Hematopoietic multipotent progenitor cell (in vitro differentiated cells): ENCODE measurements at regions not wholly inside any gene's neighbourhood (a gene's known extent, or its start where the extent isn't known, plus 50 kb on each side); places are given as distances from the start of the nearest gene placed in this dataset.
A peak's percentile ranks its signal among the peaks of the same experiment; 100 is the strongest.
"Not testable (repeated sequence)": the region's sequence is repeated elsewhere in the genome, so short reads cannot be mapped to it uniquely, and the experiment has no call there.

Experiments
- DNase-seq, 3 donors: peaks; one replicate each; pipeline ENCODE4 v3.0.0-alpha.2; 2011 to 2015; ENCODE audit warnings: low read depth in 2 of 3, low spot score in 2 of 3

DNA sequence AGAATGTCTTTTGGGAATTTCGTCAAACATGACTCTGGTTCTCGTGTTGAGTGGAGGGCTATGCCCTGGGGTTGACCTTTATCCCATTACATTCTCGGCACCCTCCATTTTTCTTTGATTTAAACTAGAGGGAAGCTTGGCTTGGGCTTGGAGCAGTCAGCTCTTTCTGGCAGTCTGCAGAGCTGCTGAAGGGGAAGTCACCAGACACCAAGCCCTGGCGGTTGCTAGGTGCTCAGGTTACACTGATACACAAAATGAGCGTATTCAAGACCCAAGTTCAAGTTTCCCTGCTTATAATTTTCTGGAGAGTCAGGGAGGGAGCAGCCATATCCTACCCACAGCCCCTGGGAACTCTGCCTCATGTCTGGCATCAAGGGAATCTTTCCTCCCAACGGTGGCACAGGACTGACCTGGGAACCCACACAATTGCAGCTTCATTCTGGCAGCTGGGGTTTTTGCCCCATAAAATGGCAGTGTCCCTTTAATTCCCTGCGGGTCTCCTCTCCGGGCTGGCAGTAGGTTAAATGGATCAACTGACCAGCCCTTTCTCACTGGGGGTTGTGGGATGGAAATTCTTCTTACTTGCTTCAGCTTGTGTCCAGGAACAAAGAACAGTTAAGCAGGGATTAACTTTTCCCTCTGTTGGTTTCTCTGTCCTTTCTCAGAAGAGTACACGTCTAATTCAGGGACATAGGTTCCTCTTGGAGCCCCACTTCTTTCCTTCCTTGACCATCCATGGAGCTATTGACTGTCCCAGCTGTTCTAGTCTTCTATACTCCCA lies 110.0 kb upstream of the DLG1 start:
- DNase-seq, result no peak

DNA sequence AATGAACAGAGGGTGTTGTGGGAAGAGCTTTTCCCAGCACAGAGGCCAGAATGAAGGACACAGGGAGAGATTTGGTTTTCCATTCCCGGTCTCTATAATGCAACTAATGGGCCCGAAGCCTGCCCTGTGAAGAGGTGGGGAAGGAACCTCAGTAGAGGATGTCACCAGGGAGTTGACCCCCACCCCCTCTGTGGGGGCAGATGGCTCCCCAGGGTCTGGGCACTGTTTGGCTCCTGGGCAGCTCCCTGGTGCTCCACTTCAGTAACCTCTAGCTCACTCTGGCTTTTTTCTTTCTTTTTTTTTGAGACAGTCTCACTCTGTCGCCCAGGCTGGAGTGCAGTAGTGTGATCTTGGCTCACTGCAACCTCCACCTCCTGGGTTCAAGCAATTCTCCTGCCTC lies 109.1 kb upstream of the DLG1 start:
- no peak for DNase-seq

DNA sequence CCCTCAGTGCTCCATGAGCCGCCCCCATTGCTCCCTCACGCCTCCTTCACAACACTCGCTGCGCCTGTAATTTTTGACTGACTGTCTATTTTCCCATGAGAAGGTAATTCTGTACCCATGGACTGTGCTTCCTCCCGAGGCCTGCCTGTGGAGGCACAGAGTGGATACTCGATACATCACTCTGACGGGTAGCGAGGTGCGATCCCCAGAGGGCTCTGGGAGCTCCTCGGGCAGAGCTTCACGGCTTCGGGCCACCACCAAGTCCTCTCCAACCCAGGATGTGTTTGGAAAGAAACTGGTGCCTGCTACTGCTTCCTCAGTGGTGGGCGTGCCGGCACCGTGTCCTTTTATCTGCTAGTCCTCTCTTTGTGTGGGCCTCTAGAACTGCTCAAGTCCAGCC lies 108.6 kb upstream of the DLG1 start:
- no peak for DNase-seq

DNA sequence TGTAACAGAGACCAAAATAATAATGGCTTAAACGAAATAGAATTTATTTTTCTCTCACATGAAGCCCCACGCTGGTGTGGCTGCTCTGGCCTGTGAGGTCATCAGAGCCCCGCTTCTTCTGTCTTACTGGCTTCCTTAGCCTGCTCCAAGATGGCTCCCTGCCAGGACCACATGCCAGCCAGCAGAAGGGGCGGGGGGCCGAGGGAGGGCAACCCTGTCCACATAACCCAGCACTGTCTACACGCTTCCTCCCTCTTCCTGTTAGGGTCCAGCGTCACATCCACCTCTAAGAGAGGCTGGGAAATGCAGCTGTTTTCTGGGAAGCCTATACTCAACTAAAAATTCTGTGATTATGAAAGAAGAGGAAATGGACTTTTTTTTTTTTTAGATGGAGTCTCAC lies 107.9 kb upstream of the DLG1 start:
- DNase-seq, result peak in 2 of 3 donors; percentile 20 to 51

DNA sequence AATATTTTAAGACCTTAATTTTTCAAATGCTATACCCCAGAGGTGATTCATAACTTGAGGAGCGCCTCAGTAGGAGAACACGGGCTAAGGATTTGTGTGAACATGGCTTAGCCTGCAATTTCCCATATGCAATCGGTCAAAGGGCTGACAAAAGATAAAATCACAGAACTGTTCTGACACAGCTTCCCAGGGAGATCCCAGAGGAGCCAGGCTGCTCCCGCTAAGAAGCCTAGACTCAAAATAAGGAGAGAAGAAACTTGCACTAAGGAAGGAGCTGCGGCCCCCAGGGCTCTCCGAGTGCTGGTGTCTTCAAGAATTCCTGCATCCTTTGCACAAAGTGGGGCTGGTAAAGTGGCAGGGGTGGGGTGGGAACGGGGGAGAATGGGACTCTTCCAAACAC lies 106.3 kb upstream of the DLG1 start:
- no peak for DNase-seq

DNA sequence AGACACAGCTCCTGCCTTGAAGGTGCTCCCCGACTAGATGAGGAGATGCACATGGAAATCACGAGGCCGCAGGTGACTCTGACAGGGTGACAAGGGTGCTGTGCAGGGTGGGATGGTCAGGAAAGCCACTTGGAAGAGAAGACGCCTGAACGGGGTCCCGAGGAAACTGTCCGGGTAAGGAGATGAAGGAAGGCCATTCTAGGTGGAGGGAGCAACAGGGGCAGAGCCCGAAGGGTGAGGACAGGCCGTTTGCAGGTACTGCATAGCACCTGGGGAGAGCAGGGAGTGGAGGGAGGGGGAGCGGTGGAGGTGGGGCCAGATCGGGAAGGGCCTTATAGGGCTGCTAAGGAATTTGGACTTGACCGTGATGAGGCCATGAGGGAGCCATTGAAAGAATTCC lies 105.6 kb upstream of the DLG1 start:
- no peak for DNase-seq

DNA sequence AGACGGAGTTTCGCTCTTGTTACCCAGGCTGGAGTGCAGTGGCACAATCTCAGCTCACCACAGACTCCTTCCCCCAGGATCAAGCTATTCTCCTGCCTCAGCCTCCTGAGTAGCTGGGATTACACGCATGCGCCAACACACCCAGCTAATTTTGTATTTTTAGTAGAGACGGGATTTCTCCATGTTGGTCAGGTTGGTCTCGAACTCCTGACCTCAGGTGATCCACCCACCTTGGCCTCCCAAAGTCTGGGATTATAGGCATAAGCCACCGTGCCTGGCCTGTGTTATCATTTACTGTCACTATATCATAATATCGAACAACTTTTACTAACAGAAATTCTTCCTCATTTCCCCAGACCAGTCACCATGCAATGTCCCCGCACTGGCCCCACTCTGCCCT lies 104.0 kb upstream of the DLG1 start:
- DNase-seq, result not testable (repeated sequence)

DNA sequence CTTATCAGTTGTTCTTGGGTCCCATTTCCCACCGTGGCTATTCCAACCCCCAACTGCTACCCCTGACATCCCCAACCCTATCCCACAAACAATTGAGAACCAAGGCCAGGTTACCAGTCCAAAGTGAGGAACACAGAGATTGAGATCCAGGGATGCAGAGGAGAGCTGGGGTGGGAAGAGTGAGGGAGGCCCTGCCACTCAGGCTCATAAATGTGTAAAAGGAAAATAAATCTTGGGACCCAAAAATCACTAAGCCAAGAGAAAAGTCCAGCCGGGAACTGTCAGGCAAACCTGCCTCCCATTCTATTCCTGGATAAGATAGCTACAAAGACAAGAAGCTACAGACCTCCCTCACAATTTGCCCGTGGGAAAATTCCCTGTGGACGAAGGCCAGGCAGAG lies 101.1 kb upstream of the DLG1 start:
- no peak for DNase-seq

DNA sequence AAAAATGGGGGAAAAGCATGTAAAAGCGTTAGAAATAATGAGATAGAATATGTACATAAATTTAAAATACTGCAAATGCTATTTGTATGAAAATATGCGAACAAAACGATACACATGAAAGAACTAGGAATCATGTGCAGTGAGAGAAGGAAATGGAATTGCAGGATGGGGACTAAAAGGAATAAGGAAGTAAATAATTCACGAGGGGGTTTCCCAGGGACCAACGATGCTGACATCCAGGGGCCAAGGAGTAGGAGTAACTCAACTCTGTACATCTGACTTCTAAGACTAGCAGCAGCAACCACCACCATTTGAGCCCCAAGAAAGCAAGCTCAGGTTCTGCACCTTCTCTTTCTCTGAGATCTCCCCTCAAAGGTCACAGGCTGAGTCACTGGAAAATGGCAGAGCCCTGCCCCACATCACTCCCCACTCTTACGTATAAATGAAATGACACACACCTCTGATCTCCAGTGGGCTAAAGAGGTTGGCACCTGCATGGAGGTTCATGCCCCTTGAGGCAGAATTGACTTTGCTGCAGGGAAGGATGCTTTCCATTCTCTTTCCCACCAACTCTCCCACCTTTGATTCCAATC lies 100.0 kb upstream of the DLG1 start:
- DNase-seq, result no peak

DNA sequence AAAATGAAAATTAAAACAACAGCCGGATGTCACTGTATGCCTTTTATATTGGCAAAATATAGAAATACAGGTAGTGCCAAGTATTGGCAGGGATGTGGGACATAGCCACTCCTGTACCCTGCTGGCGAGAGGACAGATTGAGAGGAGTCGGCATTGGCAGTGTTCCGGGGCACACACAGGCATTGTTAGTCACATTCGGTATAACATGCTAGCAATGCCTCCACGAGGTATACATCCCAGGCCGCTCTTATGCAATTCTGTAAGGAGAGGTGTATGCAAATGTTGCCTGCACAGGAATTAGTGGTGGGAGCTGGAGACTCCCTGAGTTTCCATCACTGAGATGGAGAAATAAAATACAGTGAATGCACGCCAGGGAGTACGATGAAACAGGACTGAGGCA lies 99.4 kb upstream of the DLG1 start:
- no peak for DNase-seq

DNA sequence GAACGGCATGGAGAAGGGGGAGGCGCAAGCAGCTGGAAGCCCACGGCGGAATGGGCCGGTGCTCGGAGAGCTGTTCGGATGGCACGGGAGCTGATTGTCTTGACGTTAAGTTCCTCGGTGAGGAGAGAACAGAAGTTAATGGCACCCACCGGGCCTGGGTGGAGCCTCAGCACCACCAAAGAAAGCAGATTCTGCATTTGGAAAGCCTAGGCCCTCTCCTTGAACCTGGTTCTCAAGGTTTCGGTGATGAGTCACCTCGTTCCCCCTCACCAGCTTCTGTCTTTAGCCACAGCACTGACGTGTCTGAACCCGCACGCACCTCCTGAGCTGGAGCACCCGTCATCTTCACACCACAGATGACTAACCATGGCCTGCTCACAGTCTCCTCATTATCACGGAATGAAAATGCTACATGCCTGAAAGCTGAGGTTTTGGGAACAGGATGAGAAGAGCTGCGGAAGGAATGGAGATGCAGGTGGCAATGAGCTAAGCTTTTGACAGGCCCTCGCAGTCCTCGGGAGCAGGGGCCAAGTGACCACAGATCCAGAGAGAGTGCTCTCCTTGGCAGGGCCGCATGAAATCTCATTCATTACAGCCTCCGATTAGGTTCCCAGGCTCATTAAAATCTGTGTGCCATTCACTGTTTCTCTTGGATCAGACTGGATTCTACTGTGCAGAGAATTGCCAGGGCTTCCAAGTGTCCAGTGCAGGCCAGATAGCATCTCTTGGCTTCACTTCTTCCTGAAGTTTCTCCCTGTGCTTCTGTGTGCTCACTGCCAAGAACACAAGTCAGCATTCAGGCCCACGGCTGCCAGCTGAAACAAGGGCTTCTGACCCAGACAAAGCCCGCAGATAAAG lies 96.3 kb upstream of the DLG1 start:
- no peak for DNase-seq

DNA sequence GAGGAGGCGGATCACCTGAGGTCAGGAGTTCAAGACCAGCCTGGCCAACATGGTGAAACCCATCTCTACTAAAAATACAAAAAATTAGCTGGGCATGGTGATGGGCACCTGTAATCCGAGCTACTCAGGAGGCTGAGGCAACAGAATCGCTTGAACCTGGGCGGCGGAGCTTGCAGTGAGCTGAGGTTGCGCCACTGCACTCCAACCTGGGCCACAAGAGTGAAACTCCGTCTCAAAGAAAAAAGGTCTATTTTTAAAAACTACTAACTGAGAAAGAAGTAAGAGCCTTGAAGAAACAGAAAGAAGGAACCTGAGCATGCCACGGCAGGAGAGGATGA lies 95.7 kb upstream of the DLG1 start:
- not testable (repeated sequence) for DNase-seq

DNA sequence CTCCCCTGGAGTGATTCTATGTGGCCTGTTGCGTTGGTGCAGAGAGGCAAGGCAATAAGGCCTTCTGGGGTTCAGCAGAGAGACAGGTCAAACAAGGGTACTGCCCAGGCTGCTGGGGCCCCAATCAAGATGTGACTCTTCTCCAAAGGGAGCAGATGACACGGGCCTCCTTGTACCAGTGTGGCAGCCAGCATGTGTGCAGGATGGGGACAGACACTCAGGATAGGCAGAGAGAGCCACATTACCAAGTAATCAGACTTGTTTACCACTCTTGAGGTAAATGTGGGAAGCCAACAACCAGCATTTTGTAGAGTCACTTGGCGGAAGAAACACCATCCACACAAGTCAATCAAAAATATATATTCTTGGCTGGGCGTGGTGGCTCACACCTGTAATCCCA lies 95.3 kb upstream of the DLG1 start:
- no peak for DNase-seq

DNA sequence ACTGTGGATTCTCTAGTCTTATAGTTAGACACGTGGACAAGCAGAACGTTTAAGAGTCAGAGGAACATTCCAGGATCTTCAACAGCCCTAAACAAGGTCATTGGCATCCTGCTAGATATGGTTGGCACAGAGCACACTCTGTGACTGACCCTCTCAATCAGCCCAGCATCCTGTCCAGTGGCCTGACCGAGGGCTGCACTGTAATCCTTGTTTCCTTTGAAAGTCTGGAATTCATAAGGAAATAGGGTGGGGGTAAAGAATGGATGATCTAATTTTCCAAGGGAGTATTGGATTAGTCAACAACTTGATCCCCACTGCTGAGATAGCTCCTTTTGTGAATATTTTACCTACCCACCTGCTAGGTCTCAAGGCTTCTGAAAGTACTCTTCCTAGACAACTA lies 94.5 kb upstream of the DLG1 start:
- DNase-seq, result no peak

DNA sequence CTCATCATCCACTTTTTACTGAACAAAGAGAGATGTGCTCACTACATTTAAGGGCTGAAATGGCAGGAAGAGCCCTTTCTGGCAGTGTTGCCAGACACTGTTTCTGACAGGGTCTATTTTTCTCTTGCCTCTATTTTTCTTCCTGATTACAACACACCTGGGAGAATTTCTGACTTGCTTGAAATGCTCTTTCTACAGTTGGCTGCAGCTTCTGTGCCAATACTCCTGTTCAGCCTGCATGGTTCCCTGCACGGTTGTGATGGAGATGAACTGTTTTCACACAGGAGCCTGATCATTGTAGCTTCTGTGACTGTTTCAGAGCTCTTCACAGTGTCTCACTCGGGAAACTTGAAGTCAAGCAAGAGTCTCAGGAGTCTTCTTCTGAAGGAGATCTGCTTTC lies 83.0 kb upstream of the DLG1 start:
- DNase-seq, result no peak

DNA sequence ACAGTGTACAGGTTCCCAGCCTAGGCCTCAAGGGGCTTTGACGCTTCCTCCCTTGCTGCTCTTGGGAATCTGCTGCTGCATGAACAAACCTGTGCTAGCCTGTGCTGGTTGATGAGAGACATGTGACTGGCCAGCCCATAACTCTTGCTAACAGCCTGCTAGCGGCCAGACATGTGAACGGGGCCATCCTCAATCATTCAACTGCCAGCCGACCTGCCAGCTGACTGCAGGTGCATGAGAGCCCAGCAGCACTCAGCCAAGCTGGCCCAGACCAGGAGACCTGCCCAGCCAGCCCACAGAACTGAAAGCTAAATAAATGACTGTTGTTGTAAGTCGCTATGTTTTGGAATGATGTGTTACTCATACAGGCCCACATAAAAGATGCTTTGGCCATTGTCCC lies 82.4 kb upstream of the DLG1 start:
- DNase-seq, result no peak

DNA sequence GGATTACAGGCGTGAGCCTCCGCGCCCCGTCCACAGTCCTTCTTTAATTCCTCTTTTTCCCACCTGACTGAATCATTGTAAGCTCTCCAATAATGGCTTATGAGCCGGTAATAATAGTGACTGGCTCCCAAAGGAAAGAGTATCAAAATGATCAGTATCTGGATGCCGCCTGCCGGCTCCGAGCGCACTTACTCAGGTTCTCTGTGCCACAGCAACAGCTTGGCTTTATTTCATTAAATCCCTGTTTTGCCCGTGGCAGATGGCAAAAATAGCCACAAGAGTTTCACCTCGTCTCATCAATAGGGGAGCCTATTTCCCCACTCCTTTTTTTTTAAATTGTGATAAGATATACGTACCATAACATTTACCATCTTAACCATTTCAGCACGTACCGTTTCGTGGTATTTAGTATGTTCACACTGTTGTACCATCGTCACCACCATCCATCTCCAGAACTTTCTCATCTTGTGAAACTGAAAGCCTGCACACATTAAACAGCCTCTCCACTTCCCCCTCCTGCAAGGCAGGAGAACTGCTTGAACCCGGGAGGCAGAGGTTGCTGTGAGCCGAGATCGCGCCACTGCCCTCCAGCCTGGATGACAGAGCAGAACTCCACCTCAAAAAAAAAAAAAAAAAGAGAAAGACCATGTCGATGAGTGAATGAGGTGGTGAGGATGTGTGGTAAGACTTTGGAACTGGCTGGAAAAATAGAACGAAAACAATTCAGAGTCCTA lies 80.7 kb upstream of the DLG1 start:
- DNase-seq, result no peak

DNA sequence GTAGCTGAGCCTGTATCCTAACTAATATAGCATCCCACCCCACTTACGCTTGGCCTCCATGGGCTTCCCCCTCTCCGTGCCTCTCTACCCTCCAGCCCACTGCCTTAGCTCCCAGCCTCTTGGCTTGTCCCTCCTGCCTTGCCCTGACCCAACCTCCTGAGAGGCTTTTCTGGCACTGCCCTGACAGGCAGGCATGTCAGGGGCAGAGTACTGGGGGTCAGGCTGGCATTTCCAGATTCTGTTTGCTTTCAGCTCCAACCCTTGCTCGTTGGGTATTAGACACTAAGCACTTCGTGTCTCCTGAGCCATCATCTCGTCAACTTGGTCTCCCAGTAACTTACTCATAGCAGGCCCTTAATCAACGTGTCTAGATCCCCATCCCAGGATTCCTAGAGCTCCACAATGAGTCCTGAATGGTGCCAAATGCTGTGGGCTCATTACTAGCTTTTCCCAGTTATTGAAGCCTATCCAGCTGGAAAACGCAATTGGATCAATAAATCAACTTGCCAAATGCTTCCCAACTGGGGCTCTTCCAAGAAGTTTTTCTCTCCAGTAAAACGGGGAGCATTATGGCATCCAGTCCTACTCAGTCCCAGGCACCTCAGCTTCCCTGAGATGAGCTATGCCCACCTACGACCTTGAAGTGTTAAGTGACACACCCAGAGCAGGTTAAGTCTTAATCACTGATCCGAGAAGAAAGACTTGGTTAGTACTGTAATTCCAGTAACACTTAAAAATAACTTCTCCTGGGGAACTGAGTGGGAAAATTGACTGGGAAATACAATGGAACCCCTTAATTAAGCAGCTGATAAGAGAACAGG lies 78.5 kb upstream of the DLG1 start:
- DNase-seq, result no peak

DNA sequence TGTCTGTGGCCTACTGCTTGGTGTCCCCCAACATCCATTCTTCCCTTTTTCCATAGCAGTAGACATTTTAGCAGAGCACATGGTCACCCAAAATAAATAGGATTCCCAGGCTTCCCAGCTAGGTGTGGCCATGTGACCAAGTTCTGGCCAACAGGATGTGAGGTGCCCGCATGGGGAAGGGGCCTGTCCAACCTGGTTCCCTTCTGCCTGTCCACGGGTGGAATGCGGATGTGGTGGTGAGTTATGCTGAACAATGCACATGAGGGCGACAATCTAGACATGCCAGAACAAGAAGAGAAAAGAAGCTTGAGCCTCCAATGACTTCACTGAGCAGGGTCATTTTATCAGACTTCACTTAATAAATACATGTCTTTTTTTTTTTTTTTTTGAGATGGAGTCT lies 77.6 kb upstream of the DLG1 start:
- DNase-seq, result no peak

DNA sequence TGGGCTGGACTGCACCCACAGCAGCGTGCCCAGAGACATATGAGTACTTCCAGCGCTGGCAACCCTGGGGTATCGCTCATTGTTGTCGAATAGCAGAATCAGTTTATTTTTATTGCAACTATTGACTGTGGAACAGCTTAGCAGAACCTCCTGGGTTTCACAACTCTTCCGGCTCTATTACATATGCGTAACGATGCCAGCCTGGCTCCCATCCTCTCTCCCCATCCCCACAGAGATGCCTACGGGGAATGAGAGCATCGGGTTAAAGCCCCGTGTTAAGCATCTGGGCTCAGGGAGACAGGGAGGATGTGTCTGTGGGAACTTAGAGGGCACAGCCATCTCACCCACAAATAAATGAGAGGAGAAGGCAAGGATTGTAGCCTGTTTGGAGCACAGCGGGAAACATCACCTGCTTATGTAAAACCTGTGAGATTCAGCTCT lies 76.6 kb upstream of the DLG1 start:
- no peak for DNase-seq
